Caki2 (cell line): ENCODE measurements at regions not wholly inside any gene's neighbourhood (a gene's known extent, or its start where the extent isn't known, plus 50 kb on each side); places are given as distances from the start of the nearest gene placed in this dataset.
"Not testable (repeated sequence)": the region's sequence is repeated elsewhere in the genome, so short reads cannot be mapped to it uniquely, and the experiment has no call there.

Experiments used
- DNase-seq: peaks from one replicate; pipeline ENCODE4 v3.0.0-alpha.2; 2015; ENCODE audit warnings: low read depth
- in situ Hi-C: cut with HindIII; loops from 2 replicates; pipeline ENCODE4 v1.10.0; 2016; ENCODE audit warnings: low sequenced_read_pairs, low pct_unique_long_range_greater_than_20kb, mixed read lengths

DNA sequence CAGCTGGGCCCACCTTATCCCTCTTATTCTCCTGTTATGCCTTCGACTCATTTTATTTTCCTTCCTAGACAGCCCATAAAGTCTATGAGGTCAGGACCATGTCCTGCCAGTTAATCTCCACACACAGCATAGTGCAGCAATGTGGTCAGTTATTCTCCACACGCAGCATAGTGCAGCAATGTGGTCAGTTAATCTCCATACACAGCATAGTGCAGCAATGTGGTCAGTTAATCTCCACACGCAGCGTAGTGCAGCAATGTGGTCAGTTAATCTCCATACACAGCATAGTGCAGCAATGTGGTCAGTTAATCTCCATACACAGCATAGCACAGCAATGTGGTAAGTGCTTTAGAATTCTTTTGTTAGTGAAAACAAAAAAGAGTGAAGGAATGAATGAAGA lies 77.8 kb downstream of the TEX36 start:
- DNase-seq, result no peak
- in situ Hi-C loops, result no loop called here

DNA sequence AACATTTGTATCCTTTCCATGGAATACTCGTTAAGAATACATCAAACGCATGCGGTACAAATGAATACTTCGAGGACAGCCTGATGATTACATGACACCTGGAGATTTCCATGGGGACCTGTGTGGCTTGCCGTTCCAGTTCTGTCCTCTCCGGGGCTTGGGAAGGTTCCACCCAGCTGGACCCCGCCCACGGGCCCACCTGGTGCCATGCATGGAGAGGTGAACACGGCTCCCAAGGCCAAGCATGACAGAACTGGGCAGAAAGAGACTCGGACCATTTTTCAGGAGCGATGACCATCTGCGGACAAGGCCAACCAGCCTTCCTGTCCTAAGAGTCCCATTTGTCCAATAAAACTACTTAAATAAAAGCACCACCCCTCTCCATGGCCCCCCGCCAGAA lies 80.1 kb downstream of the TEX36 start:
- in situ Hi-C loops, result no loop called here
- DNase-seq, result no peak

- in situ Hi-C loops, result no loop called here
- no peak for DNase-seq
Observed at GRCh38 chr10:125599194-125599593, 83.8 kb downstream of the TEX36 start.

DNA sequence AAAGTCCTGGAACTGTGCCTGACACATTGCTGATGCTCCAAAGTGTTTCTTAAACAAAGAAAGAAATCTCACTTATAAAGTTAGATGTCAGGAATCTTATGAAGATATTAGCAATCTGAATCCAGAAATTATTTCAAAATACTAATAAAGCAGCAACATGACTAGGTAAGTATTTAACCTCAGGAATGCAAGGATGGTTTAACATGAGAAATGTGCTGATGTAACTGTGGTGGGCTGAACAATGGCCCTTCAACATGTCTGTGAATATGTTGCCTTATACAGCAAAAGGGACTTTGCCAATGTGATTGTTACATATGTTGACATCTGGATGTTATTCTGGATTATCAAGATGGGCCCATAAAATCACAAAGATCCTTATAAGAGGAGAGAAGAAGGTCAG lies 87.1 kb downstream of the TEX36 start:
- DNase-seq, result no peak
- in situ Hi-C loops, result no loop called here

GRCh38 chr10:125593644-125594043 lies 89.3 kb downstream of the TEX36 start:
- no peak for DNase-seq
- in situ Hi-C loops, result no loop called here

- in situ Hi-C loops, result no loop called here
- DNase-seq, result no peak
Observed at GRCh38 chr10:125592897-125593296, 90.1 kb downstream of the TEX36 start.

DNA sequence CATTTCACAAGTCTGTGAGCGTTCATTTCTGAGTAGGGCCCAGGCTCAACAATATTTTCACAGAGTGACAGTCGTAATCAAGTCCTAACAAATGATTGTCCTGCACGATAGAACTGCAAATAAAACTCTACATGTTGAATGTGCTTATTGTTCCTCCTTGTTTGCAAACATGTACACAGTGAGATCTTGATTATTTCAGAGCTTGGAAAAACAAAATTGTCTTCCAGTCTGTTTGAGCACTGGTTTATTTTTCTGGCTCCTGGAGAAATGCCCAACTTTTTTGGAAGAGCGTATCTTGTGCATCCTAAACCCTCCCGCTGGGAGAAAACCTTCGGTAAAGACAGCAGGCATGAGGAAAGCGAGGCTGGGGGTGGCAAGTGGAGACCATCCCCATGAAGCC lies 91.1 kb downstream of the TEX36 start:
- DNase-seq, result no peak
- in situ Hi-C loops, result no loop called here

- DNase-seq, in situ Hi-C loops: not testable (repeated sequence)
Observed at GRCh38 chr10:125588738-125589137, 94.2 kb downstream of the TEX36 start.

DNA sequence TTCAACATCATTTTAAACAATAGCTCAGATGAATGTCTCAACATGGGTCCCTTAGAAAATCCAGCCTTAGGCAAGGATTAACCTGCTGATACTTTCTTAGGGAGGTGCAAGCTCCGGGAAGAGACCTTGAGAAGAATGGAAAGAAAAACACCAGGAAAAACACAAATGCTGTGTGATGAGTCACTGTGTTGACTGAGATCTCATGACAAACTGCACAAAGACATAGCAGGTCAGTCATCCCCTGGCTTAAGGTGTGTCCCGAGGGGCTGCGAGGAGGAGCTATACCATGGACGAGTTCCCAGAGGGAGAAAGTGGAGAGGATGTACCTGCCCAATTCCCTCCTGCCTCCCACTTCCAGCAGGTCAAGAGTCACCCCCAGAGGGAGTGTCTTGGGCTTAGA lies 98.0 kb downstream of the TEX36 start:
- peak; percentile 51 for DNase-seq

GRCh38 chr10:125578658-125579315 lies 104.2 kb downstream of the TEX36 start:
- DNase-seq, result no peak
- in situ Hi-C loops, result no loop called here

More for the DNA sequence above, 98.0 kb downstream of the TEX36 start:
- in situ Hi-C loops, result no loop called here

GRCh38 chr10:125575843-125576242 lies 107.1 kb downstream of the TEX36 start:
- no peak for DNase-seq
- in situ Hi-C loops, result no loop called here

- no peak for DNase-seq
- in situ Hi-C loops, result no loop called here
Observed at GRCh38 chr10:125568156-125568555, 114.8 kb downstream of the TEX36 start.

GRCh38 chr10:125567529-125567928 lies 115.4 kb downstream of the TEX36 start:
- no peak for DNase-seq
- in situ Hi-C loops, result no loop called here

DNA sequence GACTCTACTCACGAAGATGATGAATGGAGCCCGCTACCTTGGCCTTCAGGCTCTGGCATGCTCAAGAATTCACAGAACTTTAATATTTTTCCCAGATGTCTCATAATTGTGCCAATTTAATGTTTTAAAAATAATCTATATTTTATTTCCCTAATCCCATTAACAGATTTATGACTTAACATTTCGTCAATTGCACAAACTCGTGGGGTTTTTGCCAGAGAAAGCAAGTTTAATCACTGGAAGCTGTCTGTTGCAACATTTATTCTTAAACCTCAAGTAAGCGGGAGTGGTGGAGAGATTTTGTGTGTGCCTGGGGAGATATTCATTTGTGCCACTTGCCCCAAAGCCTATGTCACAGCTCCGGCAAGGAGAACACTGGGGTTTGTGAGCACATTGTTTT lies 117.9 kb downstream of the TEX36 start:
- in situ Hi-C loops, result no loop called here

DNA sequence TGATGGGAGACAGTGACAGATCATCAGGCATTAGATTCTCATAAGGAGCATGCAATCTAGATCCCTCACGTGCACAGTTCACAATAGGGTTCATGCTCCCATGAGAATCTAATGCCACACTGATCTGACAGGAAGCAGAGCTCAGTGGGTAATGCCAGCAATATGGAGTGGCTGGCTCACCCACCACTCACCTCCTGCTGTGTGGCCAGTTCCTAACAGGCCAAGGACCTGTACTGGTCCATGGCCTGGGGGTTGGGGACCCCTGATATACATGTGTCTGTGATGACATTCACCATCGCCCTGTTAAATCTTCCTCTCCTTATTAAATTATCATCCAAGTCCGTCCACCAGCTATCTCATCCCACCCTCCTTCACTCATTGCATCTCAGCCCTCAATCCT lies 118.4 kb downstream of the TEX36 start:
- DNase-seq, result no peak
- in situ Hi-C loops, result no loop called here

More for the DNA sequence above, 117.9 kb downstream of the TEX36 start:
- no peak for DNase-seq

- in situ Hi-C loops, result no loop called here
- no peak for DNase-seq
Observed at GRCh38 chr10:125562737-125563136, 120.2 kb downstream of the TEX36 start.

- in situ Hi-C loops, result no loop called here
- no peak for DNase-seq
Observed at GRCh38 chr10:125560947-125561346, 122.0 kb downstream of the TEX36 start.

- DNase-seq, result no peak
- in situ Hi-C loops, result no loop called here
Observed at GRCh38 chr10:125559210-125559609, 123.8 kb downstream of the TEX36 start.

DNA sequence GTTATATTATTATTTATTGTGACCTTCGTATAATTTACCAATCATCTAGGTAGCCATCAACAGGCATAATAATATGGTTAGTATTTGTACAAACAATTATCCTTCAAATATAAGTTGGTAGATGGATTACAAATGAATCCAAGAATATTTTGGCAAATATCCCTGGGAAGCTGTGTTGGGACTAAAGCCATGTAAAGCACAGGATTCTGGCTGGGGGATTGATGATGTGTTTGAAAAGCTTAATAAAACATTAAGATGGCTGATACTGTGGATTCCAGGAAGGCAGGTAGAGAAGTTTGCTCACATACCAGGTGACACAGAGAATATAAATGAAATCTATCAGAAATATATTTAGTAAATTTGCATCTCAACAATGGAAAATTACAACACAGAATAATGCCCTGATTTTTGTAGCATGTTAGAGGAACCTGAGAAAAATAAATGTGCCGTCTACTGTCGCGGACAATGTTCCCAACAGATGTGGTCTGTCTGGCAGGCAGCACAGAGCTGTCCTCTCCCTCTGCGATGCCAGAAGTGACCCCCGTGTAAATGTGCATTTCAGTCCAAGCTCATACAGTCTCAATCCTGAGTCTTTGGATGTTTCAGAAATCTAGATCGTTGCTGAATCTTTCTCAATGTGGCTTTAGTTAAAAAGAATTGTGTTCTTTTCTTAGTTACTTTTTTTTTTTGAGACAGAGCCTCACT lies 125.0 kb downstream of the TEX36 start:
- in situ Hi-C loops, result no loop called here
- DNase-seq, result no peak

- DNase-seq, result no peak
- in situ Hi-C loops, result no loop called here
Observed at GRCh38 chr10:125557311-125557710, 125.7 kb downstream of the TEX36 start.
